ENCODE measurements at regions not wholly inside any gene's neighbourhood (a gene's known extent, or its start where the extent isn't known, plus 50 kb on each side); places are given as distances from the start of the nearest gene placed in this dataset.
"Not testable (repeated sequence)": the region's sequence is repeated elsewhere in the genome, so short reads cannot be mapped to it uniquely, and the experiment has no call there.

- no peaks in the 10 kb centered on the region for H3K36me3 Mint-ChIP-seq
- no peak overlapping the region for H3K27ac Mint-ChIP-seq
- no peak overlapping the region for H3K4me3 Mint-ChIP-seq
- peaks cover 0 to 8% (median 0%) of the 10 kb centered on the region in 5 donors for H3K27me3 Mint-ChIP-seq
- H3K4me1 Mint-ChIP-seq, result peaks cover 0 to 3% (median 0%) of the 10 kb centered on the region in 4 donors
- peaks cover 0 to 13% (median 0%) of the 10 kb centered on the region in 9 donors for H3K9me3 Mint-ChIP-seq
- DNase-seq (no peak), ATAC-seq (no peak)
- POLR2A ChIA-PET, result no interaction called here
Observed at GRCh38 chr2:107737756-107738155, 88.9 kb upstream of the RGPD4 start.

- DNase-seq (no peak), ATAC-seq (no peak)
- peaks cover 0 to 13% (median 0%) of the 10 kb centered on the region in 9 donors for H3K9me3 Mint-ChIP-seq
- H3K4me1 Mint-ChIP-seq, result peaks cover 0 to 3% (median 0%) of the 10 kb centered on the region in 4 donors
- H3K4me3 Mint-ChIP-seq, result no peak overlapping the region
- H3K27me3 Mint-ChIP-seq, result peaks cover 0 to 8% (median 0%) of the 10 kb centered on the region in 5 donors
- no peaks in the 10 kb centered on the region for H3K36me3 Mint-ChIP-seq
- H3K27ac Mint-ChIP-seq, result no peak overlapping the region
- POLR2A ChIA-PET, result no interaction called here
Observed at GRCh38 chr2:107738266-107738665, 88.4 kb upstream of the RGPD4 start.

- H3K36me3 Mint-ChIP-seq, result no peaks in the 10 kb centered on the region
- H3K27me3 Mint-ChIP-seq, result peaks cover 0 to 8% (median 0%) of the 10 kb centered on the region in 5 donors
- H3K4me3 Mint-ChIP-seq, result no peak overlapping the region
- no peak for ATAC-seq
- POLR2A ChIA-PET, result no interaction called here
- no peak for DNase-seq
- peaks cover 0 to 13% (median 0%) of the 10 kb centered on the region in 9 donors for H3K9me3 Mint-ChIP-seq
- no peak overlapping the region for H3K27ac Mint-ChIP-seq
- peaks cover 0 to 3% (median 0%) of the 10 kb centered on the region in 4 donors for H3K4me1 Mint-ChIP-seq
Observed at GRCh38 chr2:107740300-107740699, 86.4 kb upstream of the RGPD4 start.

GRCh38 chr2:107742460-107743027, 84.1 kb upstream of the RGPD4 start:
- Mint-ChIP-seq H3K27me3 (peaks cover 0 to 8% (median 0%) of the 10 kb centered on the region in 5 donors), H3K36me3 (no peaks in the 10 kb centered on the region), H3K27ac (no peak overlapping the region), H3K9me3 (peaks cover 0 to 13% (median 0%) of the 10 kb centered on the region in 9 donors), H3K4me1 (peaks cover 0 to 3% (median 0%) of the 10 kb centered on the region in 4 donors), H3K4me3 (no peak overlapping the region)
- ATAC-seq, result no peak
- DNase-seq, result no peak
- POLR2A ChIA-PET, result no interaction called here

GRCh38 chr2:107743274-107743673, 83.4 kb upstream of the RGPD4 start:
- Mint-ChIP-seq H3K27ac (no peak overlapping the region), H3K36me3 (no peaks in the 10 kb centered on the region), H3K4me1 (peaks cover 0 to 3% (median 0%) of the 10 kb centered on the region in 4 donors), H3K9me3 (peaks cover 0 to 13% (median 0%) of the 10 kb centered on the region in 9 donors), H3K27me3 (peaks cover 0 to 8% (median 0%) of the 10 kb centered on the region in 5 donors), H3K4me3 (no peak overlapping the region)
- POLR2A ChIA-PET, result no interaction called here
- DNase-seq (no peak), ATAC-seq (no peak)

GRCh38 chr2:107745100-107745499, 81.6 kb upstream of the RGPD4 start:
- peaks cover 0 to 6% (median 0%) of the 10 kb centered on the region in 9 donors for H3K9me3 Mint-ChIP-seq
- no peak overlapping the region for H3K27ac Mint-ChIP-seq
- peaks cover 0 to 3% (median 0%) of the 10 kb centered on the region in 4 donors for H3K4me1 Mint-ChIP-seq
- ATAC-seq (no peak), DNase-seq (no peak)
- no peaks in the 10 kb centered on the region for H3K36me3 Mint-ChIP-seq
- no peak overlapping the region for H3K4me3 Mint-ChIP-seq
- POLR2A ChIA-PET, result no interaction called here
- H3K27me3 Mint-ChIP-seq, result peaks cover 0 to 3% (median 0%) of the 10 kb centered on the region in 5 donors

GRCh38 chr2:107746552-107747198, 80.0 kb upstream of the RGPD4 start:
- H3K36me3 Mint-ChIP-seq, H3K9me3 Mint-ChIP-seq, H3K27ac Mint-ChIP-seq, ATAC-seq, H3K4me3 Mint-ChIP-seq, DNase-seq, H3K4me1 Mint-ChIP-seq, H3K27me3 Mint-ChIP-seq, POLR2A ChIA-PET: not testable (repeated sequence)

- H3K9me3 Mint-ChIP-seq, POLR2A ChIA-PET, DNase-seq, H3K36me3 Mint-ChIP-seq, H3K27me3 Mint-ChIP-seq, H3K4me1 Mint-ChIP-seq, H3K27ac Mint-ChIP-seq, H3K4me3 Mint-ChIP-seq, ATAC-seq: not testable (repeated sequence)
Observed at GRCh38 chr2:107747199-107747963, 79.3 kb upstream of the RGPD4 start.

- Mint-ChIP-seq H3K27me3 (peaks cover 0 to 4% (median 0%) of the 10 kb centered on the region in 5 donors), H3K4me1 (no peaks in the 10 kb centered on the region), H3K4me3 (no peak overlapping the region), H3K27ac (no peak overlapping the region), H3K36me3 (no peaks in the 10 kb centered on the region), H3K9me3 (peaks cover 0 to 6% (median 0%) of the 10 kb centered on the region in 9 donors)
- POLR2A ChIA-PET, result no interaction called here
- ATAC-seq (no peak), DNase-seq (no peak)
Observed at GRCh38 chr2:107747964-107748583, 78.6 kb upstream of the RGPD4 start.

- no peak for ATAC-seq
- DNase-seq, result no peak
- H3K27me3 Mint-ChIP-seq, result peaks cover 0 to 4% (median 0%) of the 10 kb centered on the region in 5 donors
- no peaks in the 10 kb centered on the region for H3K4me1 Mint-ChIP-seq
- H3K27ac Mint-ChIP-seq, result no peak overlapping the region
- H3K4me3 Mint-ChIP-seq, result no peak overlapping the region
- POLR2A ChIA-PET, result no interaction called here
- peaks cover 0 to 6% (median 2%) of the 10 kb centered on the region in 9 donors for H3K9me3 Mint-ChIP-seq
- H3K36me3 Mint-ChIP-seq, result no peaks in the 10 kb centered on the region
Observed at GRCh38 chr2:107751936-107752335, 74.8 kb upstream of the RGPD4 start.

- DNase-seq, ATAC-seq, H3K4me1 Mint-ChIP-seq, H3K36me3 Mint-ChIP-seq, H3K27me3 Mint-ChIP-seq, POLR2A ChIA-PET, H3K4me3 Mint-ChIP-seq, H3K27ac Mint-ChIP-seq, H3K9me3 Mint-ChIP-seq: not testable (repeated sequence)
Observed at GRCh38 chr2:107753806-107754205, 72.9 kb upstream of the RGPD4 start.

GRCh38 chr2:107757223-107757622, 69.5 kb upstream of the RGPD4 start:
- no peak for DNase-seq
- Mint-ChIP-seq H3K4me3 (no peak overlapping the region), H3K36me3 (no peaks in the 10 kb centered on the region), H3K4me1 (no peaks in the 10 kb centered on the region), H3K27me3 (peaks cover 0 to 7% (median 0%) of the 10 kb centered on the region in 5 donors), H3K9me3 (peaks cover 0 to 7% (median 4%) of the 10 kb centered on the region in 9 donors), H3K27ac (peak overlapping the region in 1 of 10 donors; percentile 13)
- no peak for ATAC-seq
- POLR2A ChIA-PET, result no interaction called here

Data from naive thymus-derived CD8-positive, alpha-beta T cell (primary cell).